Endometrial microvascular endothelial cells (primary cell): ENCODE measurements at regions not wholly inside any gene's neighbourhood (a gene's known extent, or its start where the extent isn't known, plus 50 kb on each side); places are given as distances from the start of the nearest gene placed in this dataset.
"Not testable (repeated sequence)": the region's sequence is repeated elsewhere in the genome, so short reads cannot be mapped to it uniquely, and the experiment has no call there.

ENCODE experiments used
- in situ Hi-C: cut with HindIII; loops from 2 replicates; pipeline ENCODE4 v1.10.0; 2017; ENCODE audit warnings: low sequenced_read_pairs, low pct_unique_long_range_greater_than_20kb; ENCODE audit errors: inconsistent ontology term

GRCh38 chr6:3536901-3537300 is 80.1 kb upstream of the SLC22A23 start:
- in situ Hi-C loops: no loop called here

GRCh38 chr6:3535776-3536435 is 79.1 kb upstream of the SLC22A23 start:
- in situ Hi-C loops: no loop called here

- in situ Hi-C loops: no loop called here
Measured at GRCh38 chr6:3535033-3535775, 78.4 kb upstream of the SLC22A23 start.

- in situ Hi-C loops: no loop called here
Measured at GRCh38 chr6:3534599-3534998, 77.7 kb upstream of the SLC22A23 start.

- in situ Hi-C loops: no loop called here
Measured at GRCh38 chr6:3533981-3534380, 77.1 kb upstream of the SLC22A23 start.

GRCh38 chr6:3532296-3532916 is 75.6 kb upstream of the SLC22A23 start:
- in situ Hi-C loops: no loop called here

- in situ Hi-C loops: no loop called here
Measured at GRCh38 chr6:3531481-3531880, 74.6 kb upstream of the SLC22A23 start.

GRCh38 chr6:3530515-3530914 is 73.7 kb upstream of the SLC22A23 start:
- in situ Hi-C loops: no loop called here

GRCh38 chr6:3529721-3530120 is 72.9 kb upstream of the SLC22A23 start:
- in situ Hi-C loops: no loop called here

- in situ Hi-C loops: no loop called here
Measured at GRCh38 chr6:3529232-3529631, 72.4 kb upstream of the SLC22A23 start.

GRCh38 chr6:3528081-3528671 is 71.3 kb upstream of the SLC22A23 start:
- in situ Hi-C loops: not testable (repeated sequence)

GRCh38 chr6:3527651-3527977 is 70.8 kb upstream of the SLC22A23 start:
- in situ Hi-C loops: no loop called here

GRCh38 chr6:3526962-3527650 is 70.3 kb upstream of the SLC22A23 start:
- in situ Hi-C loops: no loop called here

- in situ Hi-C loops: no loop called here
Measured at GRCh38 chr6:3525915-3526314, 69.1 kb upstream of the SLC22A23 start.

- in situ Hi-C loops: loop anchor here (25.0 kb wide), 1 partner anchor 188 kb away; no protein-coding TSS in a partner anchor
Measured at GRCh38 chr6:3524456-3524855, 67.6 kb upstream of the SLC22A23 start.

- in situ Hi-C loops: loop anchor here (25.0 kb wide), 1 partner anchor 188 kb away; no protein-coding TSS in a partner anchor
Measured at GRCh38 chr6:3523966-3524365, 67.1 kb upstream of the SLC22A23 start.

- in situ Hi-C loops: loop anchor here (25.0 kb wide), 1 partner anchor 189 kb away; no protein-coding TSS in a partner anchor
Measured at GRCh38 chr6:3523271-3523670, 66.4 kb upstream of the SLC22A23 start.

- in situ Hi-C loops: loop anchor here (25.0 kb wide), 1 partner anchor 190 kb away; no protein-coding TSS in a partner anchor
Measured at GRCh38 chr6:3522561-3523260, 65.9 kb upstream of the SLC22A23 start.
